GM18907 (cell line): ENCODE measurements at regions not wholly inside any gene's neighbourhood (a gene's known extent, or its start where the extent isn't known, plus 50 kb on each side); places are given as distances from the start of the nearest gene placed in this dataset.
"Not testable (repeated sequence)": the region's sequence is repeated elsewhere in the genome, so short reads cannot be mapped to it uniquely, and the experiment has no call there.

Source experiments
- ATAC-seq: cut with Tn5 transposase; IDR thresholded peaks from one replicate; pipeline ENCODE4 v1.9.1; 2021; ENCODE audit warnings: mild to moderate bottlenecking, moderate library complexity; ENCODE audit not compliant: unreplicated experiment

GRCh38 chr21:38916214-38916964, 110.7 kb downstream of the ETS2 start:
- ATAC-seq = no peak

GRCh38 chr21:38915546-38915945, 109.8 kb downstream of the ETS2 start:
- no peak for ATAC-seq

DNA sequence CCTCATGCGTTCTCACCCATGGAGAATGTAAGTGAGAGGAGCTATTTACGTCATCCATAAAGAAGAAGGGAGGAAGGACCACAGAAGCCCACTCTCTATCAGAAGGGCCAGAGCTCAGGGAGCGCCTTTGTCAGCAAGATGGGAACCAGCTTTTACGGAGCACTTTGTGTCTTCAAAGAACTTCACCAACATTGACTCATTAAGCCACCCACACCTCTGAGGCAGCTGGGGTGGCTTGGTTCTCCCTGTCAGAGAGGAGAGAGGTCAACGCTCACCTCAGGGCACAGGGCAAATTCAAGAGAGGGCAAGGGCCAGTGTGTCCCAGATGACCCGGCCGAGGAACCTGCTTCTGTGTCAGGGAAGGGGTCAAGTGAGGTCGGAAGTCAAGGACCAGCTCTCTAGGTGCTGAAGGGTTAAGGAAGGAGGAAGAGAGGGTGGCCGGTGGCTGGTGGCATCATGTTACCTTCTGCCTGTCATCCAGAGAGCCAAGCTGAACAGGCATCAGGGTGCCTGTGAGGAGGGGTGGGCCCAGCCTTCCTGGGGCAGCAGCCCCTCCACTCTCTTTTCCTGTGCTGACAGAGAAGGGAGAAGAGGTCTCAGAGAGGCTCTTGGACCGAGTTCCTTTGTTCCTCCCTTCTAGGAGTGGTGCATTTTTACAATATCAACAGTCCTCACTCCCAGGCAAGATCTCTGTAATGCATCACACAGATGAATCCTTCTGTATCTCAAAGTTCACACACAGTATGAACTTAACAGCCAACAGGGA, 109.0 kb downstream of the ETS2 start:
- no peak for ATAC-seq

- ATAC-seq = no peak
Observed at GRCh38 chr21:38913893-38914527, 108.3 kb downstream of the ETS2 start.

GRCh38 chr21:38913120-38913892, 107.6 kb downstream of the ETS2 start:
- ATAC-seq = no peak

- no peak for ATAC-seq
Observed at GRCh38 chr21:38912789-38913119, 107.0 kb downstream of the ETS2 start.

DNA sequence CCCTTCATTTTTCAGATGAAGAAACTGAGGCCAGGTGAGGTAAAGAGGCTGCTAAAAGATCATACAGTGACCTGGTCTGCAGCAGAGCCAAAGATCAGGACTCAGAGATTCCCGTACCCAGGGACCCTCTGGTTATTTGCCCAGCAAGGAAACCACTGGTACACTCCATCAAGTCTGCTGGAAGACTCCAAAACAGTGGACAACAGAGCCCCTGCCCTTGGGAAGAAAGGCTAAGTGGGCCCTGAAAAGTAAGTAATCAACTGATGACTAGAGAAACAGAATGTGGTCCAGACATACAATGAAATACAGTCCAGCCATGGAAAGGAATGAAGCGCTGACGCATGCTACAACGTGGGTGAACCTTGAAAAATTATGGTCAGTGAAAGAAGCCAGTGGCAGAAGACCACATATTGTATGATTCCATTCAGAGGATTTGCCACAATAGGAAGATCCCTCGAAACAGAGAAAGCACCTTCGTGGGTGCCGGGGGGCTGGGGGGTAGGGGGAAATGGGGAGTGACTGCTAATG, 106.4 kb downstream of the ETS2 start:
- ATAC-seq = no peak

GRCh38 chr21:38911484-38912101, 105.9 kb downstream of the ETS2 start:
- no peak for ATAC-seq

DNA sequence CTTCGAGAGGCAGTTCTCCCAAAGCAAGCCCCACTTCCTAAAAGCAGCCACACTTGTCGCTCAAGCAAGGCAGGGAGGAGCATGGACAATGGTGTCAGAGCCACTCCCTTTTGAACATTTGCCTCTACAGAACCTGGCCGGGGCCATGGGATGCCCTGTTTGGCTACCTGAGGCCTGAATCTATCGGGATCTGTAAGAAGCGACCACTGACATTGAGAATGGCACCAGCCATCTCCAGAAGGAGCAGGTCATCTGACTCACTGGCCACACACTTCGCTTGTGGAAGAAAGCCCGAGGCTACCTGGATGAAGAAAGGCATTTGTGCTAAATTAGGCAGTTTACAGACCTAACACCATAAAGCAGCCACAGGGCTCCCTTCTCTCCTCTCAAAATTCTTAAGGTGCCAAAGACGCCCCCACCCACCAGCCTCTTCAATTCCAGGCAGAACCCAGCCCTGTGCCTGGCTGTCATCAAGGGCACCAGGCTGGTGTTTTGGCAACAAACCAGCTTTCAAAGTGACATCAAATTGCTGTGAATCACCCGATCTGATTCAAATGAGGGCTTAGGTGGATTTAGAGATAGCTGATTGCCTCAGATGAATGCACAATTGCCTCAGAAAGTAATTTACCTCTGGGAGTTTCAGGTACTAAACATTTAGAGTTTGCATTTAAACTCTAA, 104.8 kb downstream of the ETS2 start:
- ATAC-seq = no peak

DNA sequence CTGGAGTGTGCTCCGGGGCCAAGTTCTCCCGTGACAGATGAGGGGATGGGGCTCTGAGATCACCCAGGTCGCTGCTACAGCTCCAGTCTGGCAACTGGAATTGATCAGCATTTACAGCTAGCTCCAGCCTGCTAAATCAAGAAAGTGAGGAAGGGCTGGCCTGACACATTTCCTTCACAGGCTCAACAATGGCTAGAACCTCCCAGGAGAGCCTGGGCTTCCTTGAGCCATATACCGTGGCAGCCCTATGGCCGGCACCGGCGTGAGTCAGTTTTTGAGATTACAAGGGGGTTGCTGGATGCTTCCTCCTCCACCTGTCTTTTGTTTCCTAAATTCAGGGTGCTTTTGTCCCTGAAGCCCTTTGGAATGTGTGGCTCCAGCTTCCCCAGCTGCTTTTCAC, 104.2 kb downstream of the ETS2 start:
- ATAC-seq = no peak

GRCh38 chr21:38909109-38909508, 103.4 kb downstream of the ETS2 start:
- ATAC-seq = no peak

DNA sequence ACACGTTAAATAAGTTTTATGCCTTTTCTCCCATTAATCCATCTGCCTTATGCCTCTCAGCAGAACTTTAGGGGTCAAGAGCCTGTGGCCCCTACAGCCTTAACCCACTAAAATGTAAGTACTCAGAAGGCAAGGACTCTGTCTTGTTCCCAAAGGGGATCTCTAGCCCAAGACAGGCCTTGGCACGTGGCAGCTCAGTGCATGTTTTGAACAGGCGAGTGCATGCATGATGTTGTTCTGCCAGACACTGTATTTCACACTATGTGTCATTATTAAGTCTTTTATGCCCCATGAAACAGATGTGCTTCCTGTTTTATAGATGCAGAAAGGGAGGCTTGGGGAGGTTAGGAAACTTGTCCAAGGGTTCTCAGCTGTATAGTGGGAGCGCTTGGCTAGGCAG, 102.8 kb downstream of the ETS2 start:
- ATAC-seq = no peak

GRCh38 chr21:38905752-38906151, 100.0 kb downstream of the ETS2 start:
- no peak for ATAC-seq

- ATAC-seq = no peak
Observed at GRCh38 chr21:38905328-38905727, 99.6 kb downstream of the ETS2 start.

DNA sequence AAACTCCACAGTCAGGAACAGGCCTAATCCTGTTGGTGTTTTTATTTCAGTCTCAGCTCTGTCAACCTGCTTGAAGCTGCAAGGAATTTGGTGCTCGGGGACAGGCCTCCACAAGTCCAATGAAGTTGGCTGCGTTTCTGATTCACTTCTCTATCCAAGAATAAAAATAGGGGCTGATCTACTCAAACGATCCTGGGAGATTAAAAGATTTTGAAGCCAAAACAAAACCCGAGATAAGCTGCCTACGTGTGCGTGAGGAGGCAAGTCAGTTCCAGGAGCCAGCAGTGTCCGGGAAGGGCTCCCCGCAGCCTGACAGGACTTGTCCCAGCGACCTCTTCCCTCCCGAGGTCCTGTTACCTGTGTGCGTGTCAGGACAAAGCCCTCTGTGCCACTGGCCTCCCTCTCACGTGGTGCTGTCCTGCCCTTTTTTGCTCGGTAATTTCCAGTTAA, 98.0 kb downstream of the ETS2 start:
- no peak for ATAC-seq

DNA sequence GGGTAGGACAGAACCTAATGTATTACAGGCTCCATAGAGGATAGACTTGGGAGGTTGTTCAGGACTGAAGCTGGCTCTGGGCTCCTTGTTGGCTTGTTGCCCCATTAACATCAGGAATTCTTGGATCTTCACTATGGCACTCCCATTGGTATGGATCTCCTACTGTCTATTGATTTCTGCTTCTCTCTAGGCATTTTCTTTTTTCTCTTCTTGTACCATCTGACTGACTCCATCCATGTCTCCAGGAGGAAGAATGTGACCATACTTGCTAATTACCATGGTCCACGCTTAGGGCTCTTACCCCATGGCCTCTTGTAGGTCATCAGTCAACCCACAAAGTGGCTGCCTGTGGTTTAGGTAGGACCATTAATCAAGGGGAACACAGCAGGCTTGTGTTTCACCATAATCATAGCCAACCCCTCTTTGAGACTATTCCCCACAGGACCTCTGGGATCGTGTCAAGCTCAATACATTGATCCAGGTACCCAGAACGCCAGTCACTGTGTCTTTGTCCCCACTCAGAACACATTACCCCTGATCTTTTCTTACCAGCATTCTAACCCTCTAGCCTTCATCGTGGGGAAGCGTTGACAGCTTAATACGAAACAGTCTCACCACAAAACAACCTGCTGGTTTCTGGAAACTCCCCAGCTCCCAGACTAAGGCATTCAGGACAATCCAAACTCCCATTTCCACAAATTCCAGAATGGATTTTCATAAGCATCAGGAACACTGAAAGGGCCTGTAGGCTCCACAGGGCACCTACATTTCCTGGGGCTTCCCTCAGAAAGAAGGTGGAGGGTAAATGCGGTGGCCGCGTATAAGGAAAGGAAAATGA, 97.1 kb downstream of the ETS2 start:
- ATAC-seq = no peak

- ATAC-seq = no peak
Observed at GRCh38 chr21:38900499-38900898, 94.8 kb downstream of the ETS2 start.

- not testable (repeated sequence) for ATAC-seq
Observed at GRCh38 chr21:38899985-38900384, 94.3 kb downstream of the ETS2 start.
